ENCODE measurements at regions not wholly inside any gene's neighbourhood (a gene's known extent, or its start where the extent isn't known, plus 50 kb on each side); places are given as distances from the start of the nearest gene placed in this dataset.

GRCh38 chr13:22047082-22047784 is 376.4 kb downstream of the FGF9 start:
- no peak overlapping the region for H3K4me3 ChIP-seq (ENCODE audit: low read length)
- no peak overlapping the region for H3K9ac ChIP-seq (ENCODE audit: low read length)
- H3K9me3 ChIP-seq (ENCODE audit: control insufficient read depth, low read depth, low read length) = no peaks in the 10 kb centered on the region
- no peaks in the 10 kb centered on the region for H3K4me1 ChIP-seq (ENCODE audit: control insufficient read depth, low read depth, low read length)
- no peak overlapping the region for H3K27ac ChIP-seq (ENCODE audit: low read length)
- H3K27me3 ChIP-seq (ENCODE audit: control insufficient read depth, insufficient read depth, low read length) = no peaks in the 10 kb centered on the region
- no peaks in the 10 kb centered on the region for H3K36me3 ChIP-seq (ENCODE audit: control insufficient read depth, low read depth, low read length)

- no peak overlapping the region for H3K9ac ChIP-seq (ENCODE audit: low read length)
- no peaks in the 10 kb centered on the region for H3K4me1 ChIP-seq (ENCODE audit: control insufficient read depth, low read depth, low read length)
- no peaks in the 10 kb centered on the region for H3K9me3 ChIP-seq (ENCODE audit: control insufficient read depth, low read depth, low read length)
- no peak overlapping the region for H3K27ac ChIP-seq (ENCODE audit: low read length)
- H3K4me3 ChIP-seq (ENCODE audit: low read length) = no peak overlapping the region
- no peaks in the 10 kb centered on the region for H3K36me3 ChIP-seq (ENCODE audit: control insufficient read depth, low read depth, low read length)
- H3K27me3 ChIP-seq (ENCODE audit: control insufficient read depth, insufficient read depth, low read length) = no peaks in the 10 kb centered on the region
Observed at GRCh38 chr13:22047785-22048104, 376.9 kb downstream of the FGF9 start.

- no peaks in the 10 kb centered on the region for H3K4me1 ChIP-seq (ENCODE audit: control insufficient read depth, low read depth, low read length)
- H3K36me3 ChIP-seq (ENCODE audit: control insufficient read depth, low read depth, low read length) = no peaks in the 10 kb centered on the region
- H3K27ac ChIP-seq (ENCODE audit: low read length) = no peak overlapping the region
- no peaks in the 10 kb centered on the region for H3K9me3 ChIP-seq (ENCODE audit: control insufficient read depth, low read depth, low read length)
- no peak overlapping the region for H3K9ac ChIP-seq (ENCODE audit: low read length)
- H3K27me3 ChIP-seq (ENCODE audit: control insufficient read depth, insufficient read depth, low read length) = no peaks in the 10 kb centered on the region
- no peak overlapping the region for H3K4me3 ChIP-seq (ENCODE audit: low read length)
Observed at GRCh38 chr13:22049384-22049783, 378.5 kb downstream of the FGF9 start.

- H3K9ac ChIP-seq (ENCODE audit: low read length) = no peak overlapping the region
- no peak overlapping the region for H3K4me3 ChIP-seq (ENCODE audit: low read length)
- H3K9me3 ChIP-seq (ENCODE audit: control insufficient read depth, low read depth, low read length) = no peaks in the 10 kb centered on the region
- no peaks in the 10 kb centered on the region for H3K27me3 ChIP-seq (ENCODE audit: control insufficient read depth, insufficient read depth, low read length)
- H3K27ac ChIP-seq (ENCODE audit: low read length) = no peak overlapping the region
- H3K4me1 ChIP-seq (ENCODE audit: control insufficient read depth, low read depth, low read length) = no peaks in the 10 kb centered on the region
- no peaks in the 10 kb centered on the region for H3K36me3 ChIP-seq (ENCODE audit: control insufficient read depth, low read depth, low read length)
Observed at GRCh38 chr13:22050951-22051563, 380.2 kb downstream of the FGF9 start.

- H3K36me3 ChIP-seq (ENCODE audit: control insufficient read depth, low read depth, low read length) = no peaks in the 10 kb centered on the region
Observed at GRCh38 chr13:22053053-22053452, 382.2 kb downstream of the FGF9 start.

GRCh38 chr13:22055259-22055658 is 384.4 kb downstream of the FGF9 start:
- Histone ChIP-seq H3K9me3 (ENCODE audit: control insufficient read depth, low read depth, low read length) (no peaks in the 10 kb centered on the region), H3K4me1 (ENCODE audit: control insufficient read depth, low read depth, low read length) (no peaks in the 10 kb centered on the region), H3K27me3 (ENCODE audit: control insufficient read depth, insufficient read depth, low read length) (no peaks in the 10 kb centered on the region), H3K36me3 (ENCODE audit: control insufficient read depth, low read depth, low read length) (no peaks in the 10 kb centered on the region), H3K27ac (ENCODE audit: low read length) (no peak overlapping the region), H3K4me3 (ENCODE audit: low read length) (no peak overlapping the region), H3K9ac (ENCODE audit: low read length) (no peak overlapping the region)

More at GRCh38 chr13:22053053-22053452, 382.2 kb downstream of the FGF9 start:
- H3K9ac ChIP-seq (ENCODE audit: low read length) = no peak overlapping the region
- H3K4me1 ChIP-seq (ENCODE audit: control insufficient read depth, low read depth, low read length) = no peaks in the 10 kb centered on the region
- no peak overlapping the region for H3K27ac ChIP-seq (ENCODE audit: low read length)
- H3K9me3 ChIP-seq (ENCODE audit: control insufficient read depth, low read depth, low read length) = no peaks in the 10 kb centered on the region
- no peak overlapping the region for H3K4me3 ChIP-seq (ENCODE audit: low read length)
- H3K27me3 ChIP-seq (ENCODE audit: control insufficient read depth, insufficient read depth, low read length) = no peaks in the 10 kb centered on the region

GRCh38 chr13:22060187-22060586 is 389.3 kb downstream of the FGF9 start:
- no peaks in the 10 kb centered on the region for H3K36me3 ChIP-seq (ENCODE audit: control insufficient read depth, low read depth, low read length)

GRCh38 chr13:22061371-22061805 is 390.5 kb downstream of the FGF9 start:
- no peak overlapping the region for H3K9ac ChIP-seq (ENCODE audit: low read length)
- H3K4me3 ChIP-seq (ENCODE audit: low read length) = no peak overlapping the region
- H3K36me3 ChIP-seq (ENCODE audit: control insufficient read depth, low read depth, low read length) = no peaks in the 10 kb centered on the region
- H3K27me3 ChIP-seq (ENCODE audit: control insufficient read depth, insufficient read depth, low read length) = no peaks in the 10 kb centered on the region
- no peak overlapping the region for H3K27ac ChIP-seq (ENCODE audit: low read length)
- peaks cover 15% of the 10 kb centered on the region for H3K4me1 ChIP-seq (ENCODE audit: control insufficient read depth, low read depth, low read length)
- no peaks in the 10 kb centered on the region for H3K9me3 ChIP-seq (ENCODE audit: control insufficient read depth, low read depth, low read length)

More at GRCh38 chr13:22060187-22060586, 389.3 kb downstream of the FGF9 start:
- H3K9ac ChIP-seq (ENCODE audit: low read length) = no peak overlapping the region
- H3K27ac ChIP-seq (ENCODE audit: low read length) = no peak overlapping the region
- no peak overlapping the region for H3K4me3 ChIP-seq (ENCODE audit: low read length)
- no peaks in the 10 kb centered on the region for H3K9me3 ChIP-seq (ENCODE audit: control insufficient read depth, low read depth, low read length)
- H3K27me3 ChIP-seq (ENCODE audit: control insufficient read depth, insufficient read depth, low read length) = no peaks in the 10 kb centered on the region
- H3K4me1 ChIP-seq (ENCODE audit: control insufficient read depth, low read depth, low read length) = peaks cover 10% of the 10 kb centered on the region

- H3K4me1 ChIP-seq (ENCODE audit: control insufficient read depth, low read depth, low read length) = peaks cover 15% of the 10 kb centered on the region
- H3K9me3 ChIP-seq (ENCODE audit: control insufficient read depth, low read depth, low read length) = no peaks in the 10 kb centered on the region
- H3K27ac ChIP-seq (ENCODE audit: low read length) = no peak overlapping the region
- H3K9ac ChIP-seq (ENCODE audit: low read length) = no peak overlapping the region
- H3K27me3 ChIP-seq (ENCODE audit: control insufficient read depth, insufficient read depth, low read length) = no peaks in the 10 kb centered on the region
- H3K4me3 ChIP-seq (ENCODE audit: low read length) = no peak overlapping the region
- H3K36me3 ChIP-seq (ENCODE audit: control insufficient read depth, low read depth, low read length) = no peaks in the 10 kb centered on the region
Observed at GRCh38 chr13:22061806-22062391, 391.0 kb downstream of the FGF9 start.

- Histone ChIP-seq H3K4me3 (ENCODE audit: low read length) (no peak overlapping the region), H3K36me3 (ENCODE audit: control insufficient read depth, low read depth, low read length) (no peaks in the 10 kb centered on the region), H3K9ac (ENCODE audit: low read length) (no peak overlapping the region), H3K4me1 (ENCODE audit: control insufficient read depth, low read depth, low read length) (peaks cover 15% of the 10 kb centered on the region), H3K27ac (ENCODE audit: low read length) (no peak overlapping the region), H3K9me3 (ENCODE audit: control insufficient read depth, low read depth, low read length) (no peaks in the 10 kb centered on the region), H3K27me3 (ENCODE audit: control insufficient read depth, insufficient read depth, low read length) (no peaks in the 10 kb centered on the region)
Observed at GRCh38 chr13:22062478-22063205, 391.8 kb downstream of the FGF9 start.

GRCh38 chr13:22063416-22064124 is 392.7 kb downstream of the FGF9 start:
- no peaks in the 10 kb centered on the region for H3K36me3 ChIP-seq (ENCODE audit: control insufficient read depth, low read depth, low read length)
- H3K27ac ChIP-seq (ENCODE audit: low read length) = no peak overlapping the region
- no peaks in the 10 kb centered on the region for H3K27me3 ChIP-seq (ENCODE audit: control insufficient read depth, insufficient read depth, low read length)
- no peak overlapping the region for H3K4me3 ChIP-seq (ENCODE audit: low read length)
- no peaks in the 10 kb centered on the region for H3K9me3 ChIP-seq (ENCODE audit: control insufficient read depth, low read depth, low read length)
- H3K4me1 ChIP-seq (ENCODE audit: control insufficient read depth, low read depth, low read length) = peaks cover 15% of the 10 kb centered on the region
- no peak overlapping the region for H3K9ac ChIP-seq (ENCODE audit: low read length)
